HG02623 (cell line): ENCODE measurements at regions not wholly inside any gene's neighbourhood (a gene's known extent, or its start where the extent isn't known, plus 50 kb on each side); places are given as distances from the start of the nearest gene placed in this dataset.
"Not testable (repeated sequence)": the region's sequence is repeated elsewhere in the genome, so short reads cannot be mapped to it uniquely, and the experiment has no call there.

Source experiments
- ATAC-seq: cut with Tn5 transposase; IDR thresholded peaks from one replicate; pipeline ENCODE4 v1.9.1; 2021; ENCODE audit warnings: moderate library complexity; ENCODE audit not compliant: unreplicated experiment

DNA sequence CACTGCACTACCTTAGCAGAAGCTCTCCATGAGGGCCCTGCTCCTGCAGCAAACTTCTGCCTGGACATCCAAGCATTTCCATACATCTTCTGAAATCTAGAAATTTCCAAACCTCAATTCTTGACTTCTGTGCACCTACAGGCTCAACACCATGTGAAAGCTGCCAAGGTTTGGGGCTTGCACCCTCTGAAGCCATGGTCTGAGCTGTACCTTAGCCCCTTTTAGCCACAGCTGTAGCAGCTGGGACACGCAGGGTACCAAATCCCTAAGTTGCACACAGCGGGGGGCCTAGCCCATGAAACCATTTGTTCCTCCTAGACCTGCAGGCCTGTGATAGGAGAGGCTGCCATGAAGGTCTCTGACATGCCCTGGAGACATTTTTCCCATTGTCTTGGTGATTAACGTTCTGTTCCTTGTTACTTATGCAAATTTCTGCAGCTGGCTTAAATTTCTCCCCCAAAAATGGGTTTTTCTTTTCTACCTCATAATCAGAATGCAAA is 102.7 kb downstream of the EN1 start:
- not testable (repeated sequence) for ATAC-seq

DNA sequence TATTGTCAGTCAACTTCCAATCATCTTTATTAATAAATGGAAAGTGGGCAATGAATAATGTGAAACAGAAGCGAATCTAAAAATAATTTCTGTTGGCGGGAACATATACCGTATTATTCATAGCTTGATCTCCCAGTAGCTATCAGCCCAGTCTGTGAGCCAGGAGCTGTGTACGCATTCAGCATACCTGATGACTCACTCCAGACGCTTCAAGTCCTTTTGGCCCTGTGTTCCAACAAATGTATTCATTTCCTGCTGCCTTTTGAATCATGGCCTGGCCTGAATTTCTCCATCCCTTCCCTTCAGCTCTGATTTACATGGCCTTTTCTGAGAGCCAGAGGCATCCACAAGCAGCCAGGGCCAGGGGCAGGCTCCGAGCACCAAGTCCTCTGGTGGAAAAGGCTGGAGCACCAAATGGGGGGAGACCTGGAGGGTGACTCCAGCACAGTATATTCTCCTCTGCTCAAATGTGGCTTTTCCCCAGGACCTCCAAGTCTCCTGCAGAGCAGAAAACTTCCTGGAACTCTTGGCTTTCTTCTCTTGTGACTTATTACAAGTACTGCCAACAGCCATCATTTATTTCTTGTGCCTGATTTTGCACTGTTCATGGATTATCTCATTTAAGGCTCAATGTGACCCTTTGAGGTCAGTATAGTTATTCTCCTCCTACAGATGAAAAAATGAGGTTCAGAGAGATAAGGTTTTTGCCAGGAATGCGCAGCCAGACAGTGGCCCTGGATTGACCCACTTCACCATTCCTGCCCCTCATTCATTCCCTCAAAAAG is 108.7 kb downstream of the EN1 start:
- ATAC-seq, result no peak

DNA sequence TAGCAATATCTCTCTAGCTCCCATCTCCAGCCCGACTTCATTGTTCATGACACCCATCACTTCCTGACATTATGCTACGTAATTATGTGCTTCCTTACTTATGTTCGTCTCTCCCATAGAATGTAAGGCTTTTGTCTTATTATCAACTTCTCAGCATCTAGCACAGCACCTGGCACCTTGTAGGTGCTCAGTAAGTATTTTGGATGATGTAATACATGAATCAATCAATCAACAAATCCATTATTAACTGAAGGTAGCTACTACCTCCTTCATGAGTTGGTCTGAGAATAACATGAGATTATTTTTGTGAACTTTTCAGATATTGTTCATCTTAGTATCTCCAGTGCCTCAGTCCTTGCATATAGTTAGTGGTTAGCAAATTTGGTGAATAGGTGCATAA is 109.3 kb downstream of the EN1 start:
- no peak for ATAC-seq

DNA sequence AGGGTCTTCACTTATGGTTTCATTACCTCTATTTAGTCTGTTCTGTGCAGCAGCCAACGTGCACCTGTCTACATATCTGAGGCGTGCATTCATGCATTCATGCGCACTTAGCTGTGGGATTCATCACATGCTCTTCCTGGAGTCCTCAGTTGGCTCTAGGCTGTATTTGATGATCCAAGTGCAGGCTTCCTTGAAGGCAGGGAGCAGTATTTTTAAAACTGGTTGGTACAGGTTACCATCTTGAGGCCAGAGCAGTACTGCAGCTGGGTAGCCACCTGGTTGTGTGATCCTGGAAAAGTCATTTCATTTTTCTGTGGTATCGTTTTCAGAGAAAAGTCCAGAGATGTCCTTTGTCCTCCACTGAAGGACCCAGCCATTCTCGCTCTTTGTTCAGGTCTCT is 109.8 kb downstream of the EN1 start:
- no peak for ATAC-seq

DNA sequence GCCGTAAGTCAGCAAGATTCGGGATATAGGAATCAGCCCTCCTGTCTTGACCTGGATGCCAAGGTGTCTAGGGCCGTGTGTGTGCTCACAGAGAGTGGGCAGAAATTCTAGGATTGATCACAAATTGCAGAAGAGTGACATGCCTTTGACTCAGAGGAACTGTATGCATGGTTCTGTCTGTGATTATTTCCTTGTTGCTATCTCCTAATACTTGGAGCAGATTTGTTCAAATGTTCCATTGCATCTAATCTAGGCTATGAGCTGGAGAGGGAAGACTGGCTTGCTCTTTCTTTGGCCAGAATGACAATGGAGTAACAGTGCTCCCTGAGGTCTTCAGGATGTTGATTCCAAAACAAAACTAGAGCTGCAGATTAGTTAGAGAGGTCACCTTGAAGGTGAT is 115.0 kb downstream of the EN1 start:
- no peak for ATAC-seq

DNA sequence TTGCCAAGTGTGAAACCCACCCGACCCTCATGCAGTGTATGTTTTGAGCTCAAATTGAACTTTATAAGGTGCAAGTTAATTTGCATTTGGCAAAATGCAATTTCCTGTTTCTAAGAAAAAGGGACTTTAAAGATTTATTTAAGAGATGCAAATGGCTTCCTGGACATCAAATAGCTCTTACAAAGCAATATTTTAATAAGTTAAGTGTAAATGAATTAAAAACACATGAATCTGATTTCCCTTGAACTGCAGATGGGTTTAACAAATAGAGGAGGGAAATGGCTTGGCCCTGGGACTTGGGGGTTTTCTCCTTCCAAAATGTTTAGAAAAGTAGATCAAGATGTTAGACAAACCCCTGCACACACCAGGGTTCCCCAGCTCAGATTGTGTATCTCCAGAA is 116.0 kb downstream of the EN1 start:
- no peak for ATAC-seq

DNA sequence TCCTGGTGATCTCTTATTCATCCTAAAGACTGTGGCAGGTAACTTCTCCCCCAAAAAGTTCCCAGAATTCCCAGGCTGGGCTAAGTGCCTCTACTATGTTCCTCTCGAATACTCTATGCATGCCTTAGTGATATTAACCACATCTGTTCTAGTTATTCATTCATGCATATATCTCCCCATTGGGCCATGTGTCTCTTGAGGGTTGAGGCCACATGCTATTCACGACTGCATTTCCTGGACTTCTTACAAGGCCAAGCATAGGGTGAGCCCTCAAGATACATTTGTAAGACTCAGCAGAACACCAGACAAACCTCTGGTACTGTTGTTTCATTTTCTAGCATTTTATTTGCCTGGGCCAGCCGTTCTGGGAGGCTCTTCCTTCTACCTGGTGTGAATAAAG is 117.0 kb downstream of the EN1 start:
- no peak for ATAC-seq

DNA sequence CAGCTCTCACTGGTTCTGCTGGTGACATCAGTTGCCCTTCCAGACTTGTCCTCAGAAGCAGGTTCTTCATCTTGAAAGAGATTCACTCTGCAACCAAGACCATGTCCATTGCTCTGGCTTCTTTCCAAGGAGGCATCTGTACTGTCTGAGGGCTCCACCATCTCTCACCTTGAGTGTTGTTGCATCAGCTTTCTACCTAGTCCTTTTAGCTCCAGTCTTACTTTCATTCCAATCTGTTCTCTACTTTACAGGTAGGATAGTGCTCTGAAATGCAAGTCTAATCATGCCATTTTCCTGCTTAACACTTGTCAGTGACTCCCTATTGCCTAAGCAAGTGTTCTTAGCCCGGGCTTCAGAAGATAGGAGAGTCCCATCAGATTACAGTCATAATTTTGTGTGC is 117.7 kb downstream of the EN1 start:
- no peak for ATAC-seq

DNA sequence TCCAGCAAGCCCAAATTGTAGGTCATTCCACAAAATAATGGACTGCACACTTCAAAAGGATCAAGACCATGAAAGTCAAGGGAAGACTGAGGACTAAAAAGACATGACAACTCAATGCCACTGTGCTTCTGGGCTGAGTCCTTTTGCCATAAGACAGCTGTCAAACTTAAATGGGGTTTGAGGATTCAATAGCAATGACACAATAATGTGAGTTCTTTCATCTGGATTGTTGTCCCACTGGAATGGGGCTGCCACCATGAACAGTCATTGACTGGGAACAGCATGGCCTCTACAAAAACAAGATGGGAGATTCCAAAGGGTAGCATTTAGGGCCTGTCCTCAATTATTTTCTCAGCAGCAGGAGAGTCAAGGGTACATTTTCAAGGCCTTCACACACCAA is 118.5 kb downstream of the EN1 start:
- no peak for ATAC-seq

DNA sequence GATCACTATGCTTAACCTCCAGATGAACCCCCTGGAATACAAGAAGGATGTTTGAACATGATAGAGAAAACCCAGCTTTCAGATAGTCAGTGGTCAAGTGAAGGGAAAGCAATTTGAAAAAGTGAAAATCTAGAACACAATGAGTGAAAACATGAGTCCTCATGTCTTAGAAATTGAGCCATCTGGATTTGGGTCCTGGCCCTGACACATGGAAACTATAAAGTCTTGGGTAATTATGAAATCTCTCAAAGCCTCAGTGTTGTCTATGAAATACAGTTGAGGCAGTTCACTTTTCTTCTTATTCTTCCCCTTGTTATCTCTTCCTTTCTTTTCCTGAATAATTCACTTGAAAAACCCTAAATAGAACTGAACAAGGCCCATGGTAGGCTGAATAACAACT is 120.6 kb downstream of the EN1 start:
- ATAC-seq, result no peak

DNA sequence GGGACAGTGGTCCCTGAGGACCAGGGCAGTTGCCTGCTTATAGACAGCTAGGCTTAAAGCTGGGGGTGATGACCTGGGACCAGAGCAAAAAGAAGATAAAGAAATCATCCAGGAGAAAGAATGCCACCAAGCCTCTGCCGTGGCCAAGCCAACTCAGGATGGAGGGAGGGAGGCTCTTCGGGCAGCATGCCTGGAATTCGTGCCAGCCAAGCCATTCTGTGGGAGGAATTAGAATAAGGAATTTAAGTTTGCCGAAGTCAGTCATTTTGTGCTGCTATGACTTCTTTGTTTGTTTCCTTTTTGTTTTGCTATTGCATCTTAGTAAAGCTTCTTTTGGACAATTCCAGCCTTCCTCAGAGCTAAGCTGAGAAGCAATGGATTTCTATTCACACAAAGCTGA is 124.1 kb downstream of the EN1 start:
- no peak for ATAC-seq

DNA sequence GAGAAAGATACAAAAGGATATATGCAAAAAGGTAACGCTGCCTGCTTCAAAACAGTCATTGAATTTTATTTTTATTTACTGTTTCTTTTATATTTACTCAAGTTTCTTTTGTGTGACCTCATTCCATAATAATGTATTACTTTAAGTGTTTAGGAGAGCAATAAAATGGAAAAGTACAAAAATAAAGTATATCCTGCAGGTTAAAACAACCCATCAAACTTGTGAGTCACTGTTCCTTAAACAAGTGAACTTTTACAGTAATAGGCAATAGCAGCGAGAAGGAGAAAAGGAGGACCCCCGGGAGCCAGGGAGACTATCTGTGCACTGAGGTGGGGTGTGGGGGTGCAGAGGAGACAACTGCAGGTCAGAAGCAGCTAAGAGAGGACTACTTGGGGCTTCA is 124.5 kb downstream of the EN1 start:
- ATAC-seq, result no peak

DNA sequence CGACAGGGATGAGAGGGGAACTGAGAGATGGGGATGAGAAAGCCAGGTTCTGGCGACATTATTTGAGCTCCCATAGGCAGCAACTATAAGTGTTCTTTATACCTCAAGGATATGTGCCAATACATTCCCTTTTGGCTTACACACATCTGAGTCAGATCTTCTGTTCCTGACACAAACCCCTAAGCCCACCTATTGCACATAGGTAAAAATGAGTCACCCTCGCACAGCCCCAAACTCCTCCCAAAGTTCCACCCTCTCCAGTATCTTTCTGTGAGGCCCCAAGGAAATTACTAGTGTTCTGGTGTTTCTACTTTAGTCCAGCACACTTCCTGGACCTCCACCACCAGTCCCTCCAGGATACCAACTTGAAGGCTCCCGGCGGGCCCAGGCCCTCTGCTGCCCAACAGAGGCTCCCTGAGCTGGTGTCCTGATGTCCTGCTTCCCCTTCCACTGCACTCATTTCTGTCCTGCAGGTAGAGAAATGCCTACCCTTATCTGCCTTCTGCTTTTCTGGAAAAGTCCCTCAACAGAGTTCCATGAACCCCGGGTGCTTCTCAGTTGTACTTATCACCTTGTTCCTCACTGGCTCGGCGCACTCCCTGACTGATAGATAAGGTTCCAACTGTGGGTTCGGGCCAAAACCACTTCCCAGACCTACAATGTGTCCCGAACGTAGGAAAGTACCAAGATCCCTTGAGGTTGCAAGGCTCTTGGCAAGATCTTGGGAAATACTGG is 125.5 kb downstream of the EN1 start:
- ATAC-seq, result no peak

DNA sequence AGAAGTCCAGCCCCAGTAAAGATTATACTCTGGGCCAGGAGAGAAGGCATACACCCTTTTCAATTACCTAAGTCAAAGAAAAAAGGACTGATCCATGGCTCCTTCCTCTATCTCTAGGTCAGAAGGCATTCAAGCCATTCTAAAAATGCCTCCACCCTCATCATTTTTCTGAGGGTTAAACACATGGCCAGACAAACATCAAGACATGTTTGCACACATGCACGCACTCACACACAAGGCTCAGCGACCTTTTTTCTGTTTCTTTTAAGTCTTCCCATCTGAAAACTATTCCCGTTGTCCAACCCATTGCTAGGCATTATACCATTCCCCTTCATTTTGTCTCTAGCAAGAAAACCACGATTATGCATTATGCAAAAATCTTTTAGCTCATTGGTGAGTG is 126.6 kb downstream of the EN1 start:
- ATAC-seq, result no peak

DNA sequence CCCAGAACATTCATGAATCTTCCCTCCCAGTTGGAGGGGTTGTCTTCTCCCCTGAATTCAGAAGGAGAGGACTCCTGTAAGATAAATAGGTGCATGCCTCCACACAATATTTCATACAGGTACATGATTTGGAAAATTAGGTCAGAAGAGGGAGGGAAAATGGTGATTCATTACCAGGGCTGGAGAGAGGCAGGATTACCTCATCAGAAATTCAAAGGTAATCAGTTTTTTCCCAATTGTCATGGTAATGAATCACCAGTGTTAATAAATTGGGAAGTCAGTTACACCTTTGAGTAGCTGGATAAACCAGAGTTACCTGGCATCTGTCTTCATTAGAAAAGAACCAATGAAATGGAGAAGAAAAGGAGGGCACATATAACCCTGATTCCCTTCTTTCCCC is 128.5 kb downstream of the EN1 start:
- ATAC-seq, result no peak

DNA sequence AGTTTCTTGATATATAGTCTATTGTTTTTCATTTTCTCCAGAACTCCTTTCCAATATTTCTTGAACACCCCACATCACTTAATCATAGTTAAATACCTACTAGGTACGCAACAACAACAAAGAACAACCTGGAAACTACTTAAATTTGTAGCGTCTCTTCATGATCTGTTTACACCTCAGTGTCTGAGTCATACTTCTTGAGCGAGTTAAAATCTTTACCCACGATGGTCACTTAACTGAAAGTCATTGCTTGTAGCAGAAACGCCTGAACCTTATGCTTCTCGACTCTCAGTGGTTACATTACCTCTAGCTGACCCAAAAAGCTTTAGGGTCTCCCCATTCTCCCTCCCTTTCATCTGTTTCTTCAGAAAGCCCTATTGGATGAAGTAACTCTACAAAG is 131.3 kb downstream of the EN1 start:
- no peak for ATAC-seq

DNA sequence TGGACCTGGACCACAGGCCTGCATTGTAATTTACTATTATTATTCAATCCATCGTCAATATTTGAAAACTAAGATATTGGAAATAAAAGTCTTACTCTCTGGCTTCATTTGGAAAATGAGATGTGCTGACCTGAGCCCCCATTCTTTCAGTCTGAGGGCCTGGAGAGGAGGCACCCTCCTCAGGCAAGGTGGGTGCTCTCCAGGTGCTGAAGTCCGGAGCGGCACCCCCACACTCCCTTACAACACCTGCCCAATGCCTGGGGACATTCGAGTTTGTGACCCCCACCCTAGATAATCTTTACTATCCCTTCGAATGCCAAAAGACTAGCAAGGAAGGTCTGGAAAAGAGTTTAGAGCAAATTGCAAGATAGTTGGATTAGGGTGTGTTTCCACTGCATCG is 133.3 kb downstream of the EN1 start:
- no peak for ATAC-seq

DNA sequence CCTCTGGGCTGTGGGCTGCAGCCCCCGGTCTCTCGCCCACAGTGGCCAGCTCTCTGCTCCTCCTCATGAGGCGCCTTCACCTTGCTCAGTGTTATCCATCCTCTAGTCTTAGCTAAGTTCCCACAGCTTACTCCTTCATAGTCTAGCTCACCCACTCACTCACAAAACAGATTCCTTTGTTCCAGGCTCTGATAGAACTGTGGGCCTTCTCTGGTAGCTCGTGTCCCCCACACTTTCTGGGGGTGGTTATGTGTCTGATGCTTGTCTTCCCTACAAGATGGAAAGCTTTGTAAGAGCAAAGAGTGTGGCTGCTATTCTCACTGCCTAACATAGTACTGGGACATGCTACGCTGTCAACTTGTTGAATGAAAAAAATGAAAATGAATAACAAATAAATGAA is 135.8 kb downstream of the EN1 start:
- no peak for ATAC-seq

DNA sequence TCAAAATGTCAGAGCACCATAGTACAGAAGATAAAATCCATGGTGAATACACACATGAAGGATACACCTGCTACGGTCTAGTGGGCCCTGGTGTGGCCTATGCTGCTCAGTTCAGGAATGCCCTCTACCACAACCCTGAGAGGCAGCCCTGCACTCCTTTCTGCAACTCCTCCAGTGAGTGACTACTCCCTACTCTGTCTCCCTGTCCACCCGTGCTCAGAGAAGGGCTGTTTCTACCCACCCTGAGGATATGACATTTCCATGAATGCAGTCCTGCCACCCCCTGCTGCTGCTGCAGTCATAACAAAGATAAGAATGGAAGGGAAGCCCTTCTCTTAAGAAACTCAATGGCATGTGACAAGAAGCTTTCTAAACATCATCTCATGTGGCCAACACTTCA is 137.0 kb downstream of the EN1 start:
- no peak for ATAC-seq

DNA sequence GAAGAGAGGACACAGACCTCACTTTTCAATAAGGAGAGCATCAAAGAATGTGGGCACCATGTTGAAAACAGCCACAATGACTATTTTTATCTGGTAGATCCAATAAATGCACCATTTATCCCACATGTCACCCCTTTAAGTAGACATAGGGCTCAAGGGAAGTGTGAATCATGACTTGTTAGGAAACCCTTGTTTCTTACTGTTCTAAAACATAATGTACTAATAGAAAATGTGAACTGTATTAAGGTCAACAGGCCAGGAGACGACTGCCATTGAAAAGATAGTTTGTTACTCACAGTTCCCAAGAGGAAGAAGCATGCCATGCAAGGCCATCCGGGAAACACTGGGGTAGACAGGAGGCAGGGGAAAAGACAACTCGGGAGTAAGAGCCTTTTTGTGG is 137.7 kb downstream of the EN1 start:
- ATAC-seq, result no peak

DNA sequence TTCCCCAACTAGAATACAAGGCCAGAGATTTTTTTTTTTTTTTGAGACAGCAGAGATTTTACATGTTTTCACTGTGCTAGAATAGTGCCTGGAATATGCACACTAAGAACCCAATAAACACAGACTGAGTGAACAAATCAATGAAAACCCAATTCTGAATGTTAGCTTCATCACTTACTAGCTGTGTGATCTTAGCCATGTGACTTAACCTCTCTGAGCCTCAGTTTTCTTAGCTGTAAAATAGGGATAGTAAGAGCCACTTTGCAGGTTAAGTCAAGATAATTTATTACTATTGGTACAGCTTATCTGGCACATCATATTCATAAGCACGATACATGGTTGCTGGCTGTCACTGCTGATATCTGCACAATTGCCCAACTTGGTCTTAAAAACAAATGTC is 140.6 kb downstream of the EN1 start:
- ATAC-seq, result no peak

DNA sequence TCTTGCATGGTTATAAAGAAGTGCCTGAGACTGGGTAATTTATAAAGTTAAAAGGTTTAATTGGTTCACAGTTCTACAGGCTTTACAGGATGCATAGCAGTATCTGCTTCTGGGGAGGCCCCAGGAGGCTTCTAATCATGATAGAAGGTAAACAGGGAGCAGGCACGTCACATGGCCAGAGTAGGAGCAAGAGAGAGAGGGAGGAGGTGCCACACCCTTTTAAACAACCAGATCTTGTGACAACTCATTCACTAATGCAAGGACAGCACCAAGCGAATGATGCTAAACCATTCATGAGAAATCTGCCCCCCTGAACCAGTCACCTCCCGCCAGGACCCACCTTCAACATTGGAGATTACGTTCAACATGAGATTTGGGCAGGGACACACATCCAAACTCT is 141.1 kb downstream of the EN1 start:
- no peak for ATAC-seq

DNA sequence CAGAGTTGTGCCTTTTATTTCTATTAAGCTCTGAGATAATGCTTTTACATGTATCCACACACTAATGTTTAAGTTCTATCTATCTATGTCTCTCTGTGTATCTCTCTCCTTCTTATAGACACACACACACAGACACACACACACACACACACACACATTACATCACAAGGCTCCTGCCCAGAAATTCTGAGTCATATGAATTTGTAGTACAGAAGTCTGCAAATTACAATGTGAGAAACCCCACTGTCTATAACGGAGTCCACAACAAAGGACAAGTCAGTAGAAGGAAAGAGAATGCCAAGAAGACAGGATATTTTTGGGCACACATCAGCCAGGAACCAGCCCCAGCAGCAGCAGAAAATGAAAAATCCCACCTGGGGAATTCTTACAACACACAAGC is 142.4 kb downstream of the EN1 start:
- no peak for ATAC-seq
